ENCODE measurements at regions not wholly inside any gene's neighbourhood (a gene's known extent, or its start where the extent isn't known, plus 50 kb on each side); places are given as distances from the start of the nearest gene placed in this dataset.

DNA sequence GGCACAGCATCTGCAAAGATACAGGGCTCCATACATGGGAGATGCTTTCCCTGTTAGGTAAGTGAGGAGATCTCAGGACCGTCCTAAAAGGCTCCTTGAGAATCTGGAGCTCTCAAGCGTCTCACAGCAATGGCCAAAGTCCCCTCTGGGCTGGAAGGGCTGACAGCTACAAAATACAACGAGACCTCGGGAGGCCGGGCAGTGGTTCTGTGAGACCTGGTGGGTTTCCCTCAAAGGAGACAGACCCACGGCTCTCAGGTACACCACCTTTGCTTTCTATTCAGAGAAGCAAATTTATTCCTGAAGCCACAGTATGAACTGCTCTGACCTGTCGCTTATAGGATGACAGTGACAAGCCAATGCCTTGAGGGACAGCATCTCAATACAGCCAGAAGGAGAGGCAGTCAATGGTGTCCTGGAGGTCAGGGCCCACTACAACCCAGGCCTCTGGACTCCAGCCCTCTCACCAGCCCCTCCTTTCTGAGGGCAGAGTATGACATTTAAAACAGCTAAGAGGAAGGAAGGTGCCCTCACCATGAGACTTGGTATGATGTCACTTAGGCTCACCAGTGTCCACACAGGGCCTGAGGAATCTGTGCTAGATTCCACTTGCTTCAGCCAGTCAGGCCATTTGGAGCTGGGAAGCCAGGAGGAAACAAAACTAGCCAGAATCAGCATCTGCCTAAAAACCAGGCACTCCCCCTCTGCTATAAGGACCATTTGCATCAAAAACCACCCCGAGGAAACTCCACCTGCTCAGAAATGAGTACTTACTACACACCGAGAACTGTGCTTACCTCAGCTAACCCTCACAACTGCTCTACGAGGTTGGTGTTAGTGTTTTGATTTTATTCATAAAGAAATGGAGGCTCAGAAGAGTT, 86.5 kb upstream of the FSTL4 start:
- Histone ChIP-seq H3K27me3 (ENCODE audit: insufficient read depth, low read length) (no peaks in the 10 kb centered on the region), H3K4me3 (ENCODE audit: insufficient read depth, low read length) (no peak overlapping the region), H3K4me2 (ENCODE audit: insufficient read depth, low read length) (no peak overlapping the region), H3K27ac (ENCODE audit: low read depth, low read length) (no peak overlapping the region), H3K79me2 (ENCODE audit: insufficient read depth, low read length) (no peaks in the 10 kb centered on the region), H3K36me3 (ENCODE audit: insufficient read depth, low read length) (no peaks in the 10 kb centered on the region), H4K20me1 (ENCODE audit: insufficient read depth, low read length) (no peaks in the 10 kb centered on the region), H3K9me3 (ENCODE audit: low read depth, low read length) (no peaks in the 10 kb centered on the region), H2AFZ (ENCODE audit: low read length) (no peak overlapping the region), H3K4me1 (ENCODE audit: insufficient read depth, low read length) (no peaks in the 10 kb centered on the region)
- DNase-seq (ENCODE audit: insufficient read length, low spot score, missing footprints), result no peak
- TF ChIP-seq CTCF (IDR thresholded peaks at IDR 0.05; ENCODE audit: extremely low read depth, low read depth, low read length), result no peak

DNA sequence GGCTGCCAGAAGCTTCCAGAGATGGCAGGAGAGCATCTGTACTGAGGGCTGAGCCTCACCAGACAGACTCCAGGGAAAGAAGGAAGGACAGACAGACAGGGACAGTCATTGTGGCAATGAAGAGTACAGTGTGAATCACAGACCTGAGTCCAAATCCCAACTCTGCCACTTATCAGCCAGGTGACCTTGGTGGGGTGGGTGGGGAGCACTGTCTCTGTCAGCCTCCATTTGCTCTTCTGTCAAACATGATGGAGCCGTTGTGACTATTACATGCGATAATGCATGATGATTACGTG, 85.9 kb upstream of the FSTL4 start:
- H3K4me2 ChIP-seq (ENCODE audit: insufficient read depth, low read length), result no peak overlapping the region
- H4K20me1 ChIP-seq (ENCODE audit: insufficient read depth, low read length), result no peaks in the 10 kb centered on the region
- no peaks in the 10 kb centered on the region for H3K36me3 ChIP-seq (ENCODE audit: insufficient read depth, low read length)
- no peak overlapping the region for H3K27ac ChIP-seq (ENCODE audit: low read depth, low read length)
- H2AFZ ChIP-seq (ENCODE audit: low read length), result no peak overlapping the region
- no peaks in the 10 kb centered on the region for H3K4me1 ChIP-seq (ENCODE audit: insufficient read depth, low read length)
- no peaks in the 10 kb centered on the region for H3K79me2 ChIP-seq (ENCODE audit: insufficient read depth, low read length)
- no peaks in the 10 kb centered on the region for H3K9me3 ChIP-seq (ENCODE audit: low read depth, low read length)
- no peak overlapping the region for H3K4me3 ChIP-seq (ENCODE audit: insufficient read depth, low read length)
- DNase-seq (ENCODE audit: insufficient read length, low spot score, missing footprints), result no peak
- TF ChIP-seq CTCF (IDR thresholded peaks at IDR 0.05; ENCODE audit: extremely low read depth, low read depth, low read length), result no peak
- no peaks in the 10 kb centered on the region for H3K27me3 ChIP-seq (ENCODE audit: insufficient read depth, low read length)

DNA sequence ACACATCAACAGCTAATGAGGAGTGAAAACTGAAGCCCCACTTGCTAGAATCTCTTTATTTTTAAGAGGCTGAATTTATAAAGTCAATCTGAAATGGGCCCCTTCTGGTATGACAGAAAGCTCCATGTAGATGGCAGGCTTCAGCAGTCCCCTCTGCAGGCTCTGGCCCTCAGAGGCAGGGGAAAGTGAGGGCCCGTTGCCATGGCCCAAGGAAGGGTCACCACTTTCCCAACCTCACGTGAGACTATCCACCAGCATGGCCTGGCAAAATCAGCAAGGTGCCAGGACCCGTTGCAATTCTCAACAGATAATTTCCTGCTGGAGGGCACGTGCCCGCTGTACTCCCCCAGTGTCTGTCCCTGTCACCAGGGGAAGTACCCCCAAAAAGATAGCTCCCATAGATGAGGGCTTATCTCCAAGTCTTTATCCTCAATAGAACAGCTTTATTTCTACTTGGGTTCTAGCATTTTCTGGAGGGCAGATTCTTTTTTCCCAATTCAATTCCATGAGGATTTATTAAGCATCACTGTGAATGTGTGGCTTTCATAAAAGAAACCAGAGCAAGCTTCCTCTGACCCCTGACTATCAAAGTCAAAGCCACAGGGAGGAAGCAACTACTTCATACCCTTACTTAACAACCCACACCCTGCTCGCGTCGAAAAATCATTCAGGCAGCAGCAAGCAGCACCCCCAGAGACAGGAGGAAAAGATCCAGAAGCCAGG, 85.4 kb upstream of the FSTL4 start:
- TF ChIP-seq CTCF (IDR thresholded peaks at IDR 0.05; ENCODE audit: extremely low read depth, low read depth, low read length), result no peak
- Histone ChIP-seq H2AFZ (ENCODE audit: low read length) (no peak overlapping the region), H3K4me1 (ENCODE audit: insufficient read depth, low read length) (no peaks in the 10 kb centered on the region), H3K27me3 (ENCODE audit: insufficient read depth, low read length) (no peaks in the 10 kb centered on the region), H3K4me2 (ENCODE audit: insufficient read depth, low read length) (no peak overlapping the region), H3K27ac (ENCODE audit: low read depth, low read length) (no peak overlapping the region), H3K9me3 (ENCODE audit: low read depth, low read length) (no peaks in the 10 kb centered on the region), H4K20me1 (ENCODE audit: insufficient read depth, low read length) (no peaks in the 10 kb centered on the region), H3K79me2 (ENCODE audit: insufficient read depth, low read length) (no peaks in the 10 kb centered on the region), H3K36me3 (ENCODE audit: insufficient read depth, low read length) (no peaks in the 10 kb centered on the region), H3K4me3 (ENCODE audit: insufficient read depth, low read length) (no peak overlapping the region)
- DNase-seq (ENCODE audit: insufficient read length, low spot score, missing footprints), result no peak

GRCh38 chr5:133696782-133697507, 84.6 kb upstream of the FSTL4 start:
- Histone ChIP-seq H3K79me2 (ENCODE audit: insufficient read depth, low read length) (no peaks in the 10 kb centered on the region), H3K4me2 (ENCODE audit: insufficient read depth, low read length) (no peak overlapping the region), H3K27ac (ENCODE audit: low read depth, low read length) (no peak overlapping the region), H3K9me3 (ENCODE audit: low read depth, low read length) (no peaks in the 10 kb centered on the region), H3K27me3 (ENCODE audit: insufficient read depth, low read length) (no peaks in the 10 kb centered on the region), H3K4me3 (ENCODE audit: insufficient read depth, low read length) (no peak overlapping the region), H2AFZ (ENCODE audit: low read length) (no peak overlapping the region), H4K20me1 (ENCODE audit: insufficient read depth, low read length) (no peaks in the 10 kb centered on the region), H3K4me1 (ENCODE audit: insufficient read depth, low read length) (no peaks in the 10 kb centered on the region), H3K36me3 (ENCODE audit: insufficient read depth, low read length) (no peaks in the 10 kb centered on the region)
- no peak for TF ChIP-seq CTCF (IDR thresholded peaks at IDR 0.05; ENCODE audit: extremely low read depth, low read depth, low read length)
- no peak for DNase-seq (ENCODE audit: insufficient read length, low spot score, missing footprints)
